Activated CD4-positive, alpha-beta T cell treated with anti-CD3 and anti-CD28 coated beads, Interleukin-2, amount 10 ng/mL, durations not matched to agents 24 days and 14 days (primary cell): ENCODE measurements at regions not wholly inside any gene's neighbourhood (a gene's known extent, or its start where the extent isn't known, plus 50 kb on each side); places are given as distances from the start of the nearest gene placed in this dataset.
A peak's percentile ranks its signal among the peaks of the same experiment; 100 is the strongest.
"Not testable (repeated sequence)": the region's sequence is repeated elsewhere in the genome, so short reads cannot be mapped to it uniquely, and the experiment has no call there.

Experiments used
- DNase-seq: peaks from one replicate; pipeline ENCODE4 v3.0.0; 2022
- H3K27ac Mint-ChIP-seq: one replicate; pipeline ENCODE4 v1.8.0; 2022; ENCODE audit warnings: mild to moderate bottlenecking, mixed read lengths
- H3K27me3 Mint-ChIP-seq: one replicate; pipeline ENCODE4 v1.8.0; 2022; ENCODE audit warnings: mixed read lengths
- H3K36me3 Mint-ChIP-seq: one replicate; pipeline ENCODE4 v1.8.0; 2022; ENCODE audit warnings: low read depth, mild to moderate bottlenecking, mixed read lengths
- H3K4me1 Mint-ChIP-seq: one replicate; pipeline ENCODE4 v1.8.0; 2021; ENCODE audit warnings: mixed read lengths
- H3K4me3 Mint-ChIP-seq: one replicate; pipeline ENCODE4 v1.8.0; 2022; ENCODE audit warnings: mild to moderate bottlenecking, moderate library complexity, mixed read lengths
- H3K9me3 Mint-ChIP-seq: one replicate; pipeline ENCODE4 v1.8.0; 2021; ENCODE audit warnings: mixed read lengths
- intact Hi-C: fragments of 100-400 bp; cut with micrococcal nuclease; formaldehyde crosslinking; loops from one replicate; pipeline ENCODE4 v1.15.1; 2023

DNA sequence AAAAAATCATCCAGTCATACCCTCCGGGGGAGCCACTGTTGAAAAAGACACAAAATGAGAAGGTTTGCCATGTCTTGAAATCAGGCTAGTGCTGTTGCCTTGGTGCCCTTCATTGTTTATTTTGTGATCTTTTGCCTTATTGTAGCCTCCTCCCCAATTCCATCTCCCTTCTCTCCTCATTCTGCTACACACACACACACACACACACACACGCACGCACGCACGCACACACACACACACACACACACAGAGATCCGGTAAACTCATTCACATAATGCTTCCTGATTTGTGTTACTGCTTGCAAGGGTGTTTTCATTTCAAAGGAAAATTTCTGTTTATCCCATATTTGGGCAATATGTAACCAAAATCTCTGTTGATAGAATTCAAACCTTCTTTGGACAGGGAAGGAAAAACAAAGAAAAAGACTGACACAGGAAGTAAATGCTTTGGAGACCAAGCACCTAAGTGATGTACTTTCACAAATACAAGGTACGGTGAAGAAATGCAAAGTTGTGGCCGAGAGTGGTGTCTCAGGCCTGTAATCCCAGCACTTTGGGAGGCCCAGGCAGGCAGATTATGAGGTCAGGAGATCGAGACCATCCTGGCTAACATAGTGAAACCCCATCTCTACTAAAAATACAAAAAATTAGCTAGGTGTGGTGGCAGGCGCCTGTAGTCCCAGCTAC is 141.1 kb upstream of the CDK13 start:
- no peak for DNase-seq
- intact Hi-C loops = no loop called here
- H3K9me3 Mint-ChIP-seq = no peaks in the 10 kb centered on the region
- no peaks in the 10 kb centered on the region for H3K36me3 Mint-ChIP-seq
- H3K27ac Mint-ChIP-seq = no peak overlapping the region
- H3K27me3 Mint-ChIP-seq = peaks cover 15% of the 10 kb centered on the region
- no peak overlapping the region for H3K4me3 Mint-ChIP-seq
- no peaks in the 10 kb centered on the region for H3K4me1 Mint-ChIP-seq

DNA sequence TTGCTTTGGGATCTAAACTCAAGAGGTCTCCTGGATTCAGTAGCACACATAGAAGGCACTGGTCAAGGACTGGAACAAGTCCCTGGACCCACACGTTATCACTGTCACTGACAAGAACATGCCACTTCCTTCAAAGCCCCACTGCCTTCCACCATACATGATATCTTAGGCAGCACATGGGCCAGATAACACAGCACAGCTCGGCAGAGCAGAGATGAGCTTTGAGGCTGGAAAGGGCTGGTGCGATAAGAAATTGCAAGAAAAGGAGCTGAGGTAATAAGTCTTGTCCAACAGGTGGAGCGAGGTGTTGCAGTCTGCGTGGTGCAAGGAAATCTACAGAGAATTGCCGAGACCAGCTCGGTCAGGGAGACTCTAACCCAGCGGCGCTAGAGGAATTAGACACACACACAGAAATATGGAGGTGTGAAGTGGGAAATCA is 139.8 kb upstream of the CDK13 start:
- H3K4me3 Mint-ChIP-seq = no peak overlapping the region
- intact Hi-C loops = no loop called here
- no peaks in the 10 kb centered on the region for H3K36me3 Mint-ChIP-seq

DNA sequence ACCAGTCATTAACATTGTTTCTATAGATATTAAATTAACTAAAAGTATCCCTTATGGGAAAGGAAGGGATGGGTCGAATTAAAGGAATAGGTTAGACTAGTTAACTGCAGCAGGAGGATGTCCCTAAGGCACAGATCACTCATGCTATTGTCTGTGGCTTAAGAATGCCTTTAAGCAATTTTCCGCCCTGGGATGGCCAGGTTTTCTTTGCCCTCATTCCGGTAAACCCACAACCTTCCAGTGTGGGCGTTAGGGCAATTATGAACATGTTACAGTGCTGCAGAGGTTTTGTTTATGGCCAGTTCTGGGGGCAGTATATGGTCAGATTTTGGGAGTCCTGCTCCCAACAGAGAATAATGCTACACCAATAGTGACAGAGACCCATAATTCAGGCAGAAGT is 139.3 kb upstream of the CDK13 start:
- peaks cover 26% of the 10 kb centered on the region for H3K27me3 Mint-ChIP-seq
- no peaks in the 10 kb centered on the region for H3K36me3 Mint-ChIP-seq
- no peaks in the 10 kb centered on the region for H3K9me3 Mint-ChIP-seq
- H3K27ac Mint-ChIP-seq = no peak overlapping the region
- H3K4me3 Mint-ChIP-seq = no peak overlapping the region
- no peak for DNase-seq
- H3K4me1 Mint-ChIP-seq = no peaks in the 10 kb centered on the region
- intact Hi-C loops = no loop called here

More for the DNA sequence above, 139.8 kb upstream of the CDK13 start:
- peaks cover 21% of the 10 kb centered on the region for H3K27me3 Mint-ChIP-seq
- no peak overlapping the region for H3K27ac Mint-ChIP-seq
- DNase-seq = no peak
- no peaks in the 10 kb centered on the region for H3K9me3 Mint-ChIP-seq
- H3K4me1 Mint-ChIP-seq = no peaks in the 10 kb centered on the region

DNA sequence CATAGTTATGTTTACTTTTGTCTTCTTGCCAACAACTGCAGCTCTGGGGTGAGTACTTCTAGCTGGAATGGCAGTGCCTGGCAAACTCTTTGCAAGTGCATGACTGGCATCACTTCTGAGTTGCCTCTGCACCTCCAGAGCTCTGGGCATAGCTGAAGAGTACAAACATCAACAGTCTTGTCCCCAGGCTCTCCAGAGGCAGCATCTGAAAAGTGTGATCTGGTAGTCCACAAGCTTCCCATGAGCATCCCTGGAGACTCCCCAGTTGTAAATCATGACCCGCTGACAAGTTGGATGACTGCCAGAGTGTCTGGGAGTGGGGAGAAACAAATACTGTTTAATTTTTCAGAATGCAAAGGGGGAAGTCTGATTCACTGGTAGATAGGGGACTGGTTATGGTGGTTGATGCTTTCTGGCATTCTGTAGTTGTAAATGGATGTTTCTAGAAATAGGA is 138.9 kb upstream of the CDK13 start:
- intact Hi-C loops = no loop called here
- H3K4me3 Mint-ChIP-seq = no peak overlapping the region

DNA sequence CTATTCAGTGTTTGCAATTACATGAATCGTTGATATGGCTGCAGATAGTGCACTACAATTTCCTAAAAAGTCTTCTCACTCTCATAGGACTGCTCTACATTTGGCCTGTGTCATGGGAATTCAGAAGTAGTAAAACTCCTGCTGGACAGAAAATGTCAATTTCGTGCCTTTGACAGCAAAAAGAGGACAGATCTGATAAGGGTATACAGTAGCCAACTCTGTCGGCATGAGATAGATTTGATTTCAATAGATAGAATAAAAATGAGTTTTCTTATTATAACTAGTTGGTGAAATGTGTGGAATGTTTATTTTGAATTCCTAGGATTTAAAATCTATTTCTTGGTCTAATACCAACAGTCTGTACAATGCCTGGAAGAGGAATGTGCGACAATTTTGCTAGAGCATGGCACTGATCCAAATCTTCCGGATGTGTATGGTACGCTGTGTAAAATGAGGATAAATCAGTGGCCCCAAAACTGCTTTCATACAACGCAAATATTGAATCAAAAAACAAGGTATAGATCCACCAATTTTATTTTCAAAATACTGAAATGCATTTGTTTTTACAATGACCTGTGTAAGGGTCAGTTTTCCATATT is 133.5 kb upstream of the CDK13 start:
- Mint-ChIP-seq H3K36me3 (no peaks in the 10 kb centered on the region), H3K9me3 (no peaks in the 10 kb centered on the region), H3K4me3 (no peak overlapping the region), H3K27me3 (peaks cover 51% of the 10 kb centered on the region), H3K27ac (no peak overlapping the region), H3K4me1 (no peaks in the 10 kb centered on the region)
- intact Hi-C loops = no loop called here
- DNase-seq = no peak

More for the DNA sequence above, 138.9 kb upstream of the CDK13 start:
- no peak for DNase-seq
- Mint-ChIP-seq H3K36me3 (no peaks in the 10 kb centered on the region), H3K27me3 (peaks cover 28% of the 10 kb centered on the region), H3K4me1 (no peaks in the 10 kb centered on the region), H3K27ac (no peak overlapping the region), H3K9me3 (no peaks in the 10 kb centered on the region)

DNA sequence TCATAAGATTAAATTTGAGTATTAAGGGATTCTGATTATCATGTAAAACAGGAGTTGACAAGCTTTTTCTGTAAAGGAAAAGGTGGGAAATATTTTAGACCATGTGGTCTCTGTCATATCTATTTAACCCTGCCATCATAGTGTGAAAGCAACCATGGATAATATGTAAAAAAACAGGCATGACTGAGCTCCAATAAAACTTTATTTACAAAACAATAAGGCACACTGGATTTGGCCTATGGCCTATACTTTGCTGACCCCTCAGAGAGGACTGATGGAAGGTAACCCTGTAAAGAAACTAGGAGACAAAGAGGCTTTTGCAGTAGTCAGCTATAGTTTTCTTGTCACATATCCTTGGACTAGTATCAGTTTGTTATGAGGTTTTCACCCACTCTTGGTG is 130.5 kb upstream of the CDK13 start:
- Mint-ChIP-seq H3K9me3 (no peaks in the 10 kb centered on the region), H3K27ac (no peak overlapping the region), H3K27me3 (peaks cover 58% of the 10 kb centered on the region), H3K36me3 (no peaks in the 10 kb centered on the region), H3K4me1 (no peaks in the 10 kb centered on the region), H3K4me3 (no peak overlapping the region)
- DNase-seq = no peak
- intact Hi-C loops = no loop called here

DNA sequence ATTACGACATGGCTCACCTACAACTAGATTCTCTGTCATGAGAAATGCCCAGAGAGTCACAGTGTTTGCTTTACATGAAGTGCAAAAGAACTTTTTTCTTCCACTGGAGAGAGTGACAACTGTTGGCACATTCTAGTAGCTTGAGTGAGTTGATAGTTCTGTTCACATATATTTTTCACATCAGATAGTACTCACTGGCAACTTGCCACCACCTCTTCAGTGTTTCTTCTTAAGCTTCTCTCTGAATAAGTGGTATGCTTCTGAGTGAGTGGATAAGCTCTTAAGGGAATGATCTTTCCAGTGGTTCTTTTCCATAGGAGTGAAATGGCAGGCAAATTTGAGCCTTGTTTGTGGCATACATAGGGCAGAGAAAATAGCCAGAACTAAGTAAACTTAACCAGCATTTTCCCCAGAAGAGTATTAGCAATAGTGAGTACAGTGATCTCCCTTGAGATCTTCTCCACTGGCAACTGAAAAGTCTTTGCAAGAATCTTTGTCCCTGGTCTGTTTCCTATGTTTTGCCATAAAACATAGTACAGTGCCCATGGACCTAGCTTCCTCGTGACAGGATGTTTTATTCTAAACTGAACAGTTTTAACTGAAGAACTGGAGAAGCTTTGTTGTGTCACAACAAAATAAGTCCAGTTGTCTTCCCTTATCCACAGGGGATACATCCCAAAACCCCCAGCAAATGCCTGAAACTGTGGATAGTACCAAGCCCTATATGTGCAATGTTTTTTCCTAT is 125.4 kb upstream of the CDK13 start:
- Mint-ChIP-seq H3K4me1 (no peaks in the 10 kb centered on the region), H3K4me3 (no peak overlapping the region), H3K27ac (no peak overlapping the region), H3K9me3 (no peaks in the 10 kb centered on the region), H3K36me3 (no peaks in the 10 kb centered on the region), H3K27me3 (peaks cover 54% of the 10 kb centered on the region)
- DNase-seq = no peak
- intact Hi-C loops = no loop called here

DNA sequence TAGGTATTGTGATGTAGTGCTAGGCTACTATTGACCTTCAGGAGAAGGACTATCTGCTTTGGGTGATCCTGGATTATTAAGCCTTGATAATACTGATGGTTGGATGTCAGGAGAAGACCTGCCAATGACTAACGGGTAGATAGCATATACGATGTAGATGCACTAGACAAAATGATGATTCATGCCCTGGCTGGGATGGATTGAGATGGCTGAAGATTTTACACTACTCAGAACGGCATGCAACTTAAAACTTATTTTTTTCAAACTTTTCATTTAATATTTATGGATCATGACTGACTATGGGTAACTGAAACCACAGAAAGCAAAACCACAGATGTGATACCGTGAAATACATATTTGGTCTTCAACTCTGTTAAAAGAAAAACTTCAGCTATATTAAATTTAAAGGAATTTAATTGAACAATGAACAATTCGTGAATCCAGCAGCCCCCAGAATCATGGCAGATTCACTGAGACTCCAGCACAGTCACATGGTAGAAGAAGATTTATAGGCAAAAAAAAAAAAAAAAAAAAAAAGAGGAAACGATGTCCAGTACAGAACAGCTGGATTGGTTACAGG is 124.6 kb upstream of the CDK13 start:
- no peaks in the 10 kb centered on the region for H3K4me1 Mint-ChIP-seq
- intact Hi-C loops = no loop called here
- no peaks in the 10 kb centered on the region for H3K36me3 Mint-ChIP-seq
- H3K4me3 Mint-ChIP-seq = no peak overlapping the region
- no peak overlapping the region for H3K27ac Mint-ChIP-seq
- no peaks in the 10 kb centered on the region for H3K9me3 Mint-ChIP-seq
- DNase-seq = no peak
- H3K27me3 Mint-ChIP-seq = peaks cover 56% of the 10 kb centered on the region

DNA sequence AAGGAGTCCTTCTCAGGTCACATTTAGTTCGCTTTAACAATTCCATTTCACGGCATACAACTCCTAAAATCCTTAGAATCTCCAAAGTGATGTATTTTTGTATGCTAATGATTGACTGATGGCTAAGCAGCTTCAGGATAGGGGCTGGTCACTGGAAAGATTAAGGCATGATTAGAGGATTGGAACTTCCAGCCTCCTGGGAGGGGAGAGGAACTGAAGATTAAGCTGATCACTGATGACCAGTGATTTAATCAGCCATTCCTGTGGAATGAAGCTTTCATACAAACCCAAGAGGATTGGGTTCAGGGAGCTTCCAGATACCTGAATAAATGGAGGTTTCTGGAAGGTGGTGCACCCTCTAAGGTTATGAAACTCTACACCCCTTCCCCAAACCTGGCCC is 123.9 kb upstream of the CDK13 start:
- Mint-ChIP-seq H3K27me3 (peaks cover 52% of the 10 kb centered on the region), H3K9me3 (no peaks in the 10 kb centered on the region), H3K4me3 (no peak overlapping the region), H3K27ac (no peak overlapping the region), H3K36me3 (no peaks in the 10 kb centered on the region), H3K4me1 (no peaks in the 10 kb centered on the region)
- intact Hi-C loops = no loop called here
- DNase-seq = no peak

DNA sequence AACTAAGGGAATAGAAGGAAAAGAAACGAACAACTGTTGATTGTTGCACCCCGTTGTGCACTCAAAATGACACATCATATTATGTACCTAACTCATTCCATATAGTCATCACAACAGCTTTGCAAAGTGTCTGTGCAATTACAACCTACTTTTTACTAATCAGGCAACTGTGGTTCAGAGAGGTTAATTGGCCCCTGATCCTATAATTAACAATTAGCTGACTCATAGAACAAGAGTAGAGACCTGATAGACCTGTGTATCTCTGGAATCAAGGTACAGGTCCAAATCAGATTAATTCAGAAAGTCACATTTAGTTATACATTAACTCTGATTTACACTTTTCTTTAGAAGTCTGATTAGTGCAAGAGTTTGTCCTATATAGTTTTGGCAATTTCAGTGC is 122.5 kb upstream of the CDK13 start:
- intact Hi-C loops = no loop called here
- Mint-ChIP-seq H3K27ac (no peak overlapping the region), H3K9me3 (no peaks in the 10 kb centered on the region), H3K27me3 (peaks cover 60% of the 10 kb centered on the region), H3K4me3 (no peak overlapping the region), H3K4me1 (no peaks in the 10 kb centered on the region), H3K36me3 (no peaks in the 10 kb centered on the region)
- DNase-seq = no peak

DNA sequence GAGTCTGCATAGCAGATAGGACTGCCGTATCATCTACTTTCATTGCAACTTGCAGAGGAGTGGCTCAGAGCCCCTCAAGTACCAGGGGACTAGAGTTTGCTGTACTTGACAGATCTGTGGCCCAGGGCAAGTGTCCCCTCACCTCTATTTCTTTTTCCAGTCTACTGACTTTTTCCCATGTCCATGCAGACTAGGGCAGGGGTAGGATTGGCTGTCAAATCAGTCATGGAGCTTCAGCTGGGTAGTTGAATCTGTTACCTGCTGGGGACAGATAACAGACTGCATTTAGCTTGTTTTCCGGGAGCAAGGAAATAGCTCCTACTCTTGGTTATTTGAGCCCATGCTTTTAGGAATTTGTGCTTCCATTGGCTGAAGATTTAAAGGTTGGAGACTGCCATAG is 121.0 kb upstream of the CDK13 start:
- no peak for DNase-seq
- no peak overlapping the region for H3K27ac Mint-ChIP-seq
- H3K27me3 Mint-ChIP-seq = peaks cover 62% of the 10 kb centered on the region
- no peaks in the 10 kb centered on the region for H3K4me1 Mint-ChIP-seq
- no peaks in the 10 kb centered on the region for H3K36me3 Mint-ChIP-seq
- intact Hi-C loops = no loop called here
- no peaks in the 10 kb centered on the region for H3K9me3 Mint-ChIP-seq
- no peak overlapping the region for H3K4me3 Mint-ChIP-seq

DNA sequence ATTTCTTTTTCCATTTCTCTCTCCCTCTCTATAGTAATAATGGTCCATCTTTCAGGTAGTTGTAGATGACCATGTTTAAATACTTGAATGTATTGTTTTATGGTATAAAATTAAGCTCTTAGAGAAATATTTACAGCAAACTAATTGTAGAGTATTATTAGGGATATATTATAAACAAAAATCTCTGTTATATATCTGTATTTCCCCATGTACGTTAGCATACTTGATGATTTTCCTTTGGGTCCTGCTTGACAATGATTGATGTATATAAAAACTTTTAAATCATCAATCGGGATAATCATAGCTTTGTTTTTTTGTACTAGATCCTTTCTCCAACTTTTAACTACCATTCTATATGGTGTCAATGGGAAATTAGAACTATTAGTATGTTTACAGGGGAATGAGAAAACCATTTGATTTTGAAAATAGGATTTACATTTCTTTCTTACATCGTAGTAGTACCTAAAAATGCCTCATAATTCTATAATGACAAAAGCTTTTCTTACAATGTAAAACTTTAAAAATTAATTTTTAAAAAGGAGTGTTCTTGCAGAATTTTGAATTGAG is 117.5 kb upstream of the CDK13 start:
- DNase-seq = no peak
- Mint-ChIP-seq H3K27me3 (peaks cover 71% of the 10 kb centered on the region), H3K4me3 (no peak overlapping the region), H3K36me3 (peaks cover 1% of the 10 kb centered on the region), H3K9me3 (no peaks in the 10 kb centered on the region), H3K4me1 (no peaks in the 10 kb centered on the region), H3K27ac (no peak overlapping the region)
- intact Hi-C loops = no loop called here

DNA sequence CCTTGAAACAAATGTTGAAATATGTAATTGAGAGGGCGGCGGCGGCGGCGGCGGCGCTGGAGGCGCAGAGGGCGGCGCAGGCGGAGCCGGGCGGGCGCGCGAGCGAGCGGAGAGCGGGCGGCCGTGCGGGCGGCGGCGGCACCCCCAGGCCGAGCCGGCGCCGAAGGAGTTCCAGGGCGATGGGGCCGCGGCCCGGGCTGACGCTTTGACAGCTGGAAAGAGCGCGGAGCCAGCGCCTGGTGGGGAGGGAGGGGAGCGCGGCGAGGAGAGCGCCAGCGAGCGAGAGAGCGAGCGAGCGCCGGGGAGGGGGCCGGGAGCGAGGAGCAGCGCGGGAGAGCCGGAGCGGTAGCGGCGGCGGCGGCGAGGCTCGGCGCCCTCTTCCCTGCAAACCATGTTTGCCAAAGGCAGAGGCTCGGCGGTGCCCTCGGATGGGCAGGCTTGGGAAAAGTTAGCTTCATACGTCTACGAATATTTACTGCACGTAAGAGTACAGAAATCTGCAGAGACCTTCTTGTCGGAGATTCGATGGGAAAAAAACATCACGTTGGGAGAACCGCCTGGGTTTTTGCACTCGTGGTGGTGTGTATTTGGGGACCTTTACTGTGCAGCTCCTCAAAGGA is 116.8 kb upstream of the CDK13 start:
- H3K36me3 Mint-ChIP-seq, H3K9me3 Mint-ChIP-seq, H3K4me1 Mint-ChIP-seq, intact Hi-C loops, H3K27ac Mint-ChIP-seq: not testable (repeated sequence)
- H3K27me3 Mint-ChIP-seq = peaks cover 68% of the 10 kb centered on the region
- H3K4me3 Mint-ChIP-seq = peak overlapping the region; percentile 58
- peak; percentile 75 for DNase-seq
